ENCODE measurements at regions not wholly inside any gene's neighbourhood (a gene's known extent, or its start where the extent isn't known, plus 50 kb on each side); places are given as distances from the start of the nearest gene placed in this dataset.

- no peak for DNase-seq
Observed at GRCh38 chr3:67864587-67865183, 210.3 kb upstream of the SUCLG2 start.

GRCh38 chr3:67863869-67864268 lies 209.5 kb upstream of the SUCLG2 start:
- no peak for DNase-seq

- no peak for DNase-seq
Observed at GRCh38 chr3:67860429-67860828, 206.0 kb upstream of the SUCLG2 start.

GRCh38 chr3:67858492-67858891 lies 204.1 kb upstream of the SUCLG2 start:
- no peak for DNase-seq

- DNase-seq: no peak
Observed at GRCh38 chr3:67856718-67857117, 202.3 kb upstream of the SUCLG2 start.

- DNase-seq: no peak
Observed at GRCh38 chr3:67854663-67855062, 200.3 kb upstream of the SUCLG2 start.

- DNase-seq: no peak
Observed at GRCh38 chr3:67853520-67853919, 199.1 kb upstream of the SUCLG2 start.

- no peak for DNase-seq
Observed at GRCh38 chr3:67848299-67848698, 193.9 kb upstream of the SUCLG2 start.

GRCh38 chr3:67846166-67846565 lies 191.8 kb upstream of the SUCLG2 start:
- no peak for DNase-seq

GRCh38 chr3:67832817-67833216 lies 178.4 kb upstream of the SUCLG2 start:
- DNase-seq: no peak

- DNase-seq: no peak
Observed at GRCh38 chr3:67831262-67831661, 176.8 kb upstream of the SUCLG2 start.

- no peak for DNase-seq
Observed at GRCh38 chr3:67828486-67829010, 174.1 kb upstream of the SUCLG2 start.

- DNase-seq: no peak
Observed at GRCh38 chr3:67821135-67821534, 166.7 kb upstream of the SUCLG2 start.

- no peak for DNase-seq
Observed at GRCh38 chr3:67819447-67819846, 165.0 kb upstream of the SUCLG2 start.

GRCh38 chr3:67809370-67809935 lies 155.0 kb upstream of the SUCLG2 start:
- no peak for DNase-seq

- DNase-seq: no peak
Observed at GRCh38 chr3:67808906-67809305, 154.5 kb upstream of the SUCLG2 start.

GRCh38 chr3:67804578-67804977 lies 150.2 kb upstream of the SUCLG2 start:
- no peak for DNase-seq

GRCh38 chr3:67804089-67804488 lies 149.7 kb upstream of the SUCLG2 start:
- no peak for DNase-seq

GRCh38 chr3:67798412-67798811 lies 144.0 kb upstream of the SUCLG2 start:
- DNase-seq: no peak

- DNase-seq: no peak
Observed at GRCh38 chr3:67791620-67792019, 137.2 kb upstream of the SUCLG2 start.

GRCh38 chr3:67790043-67790442 lies 135.6 kb upstream of the SUCLG2 start:
- DNase-seq: no peak

- DNase-seq: no peak
Observed at GRCh38 chr3:67788396-67788795, 134.0 kb upstream of the SUCLG2 start.

- DNase-seq: no peak
Observed at GRCh38 chr3:67783281-67784250, 129.2 kb upstream of the SUCLG2 start.
